Trophoblast cell (in vitro differentiated cells and primary cell): ENCODE measurements at regions not wholly inside any gene's neighbourhood (a gene's known extent, or its start where the extent isn't known, plus 50 kb on each side); places are given as distances from the start of the nearest gene placed in this dataset.

Experiments
- DNase-seq, 2 donors: peaks; one replicate each; pipeline ENCODE4 v3.0.0-alpha.2; 2016
- H2AFZ ChIP-seq: 2 replicates; pipeline ENCODE4 v1.6.1; 2013; ENCODE audit warnings: low read length, moderate library complexity, mild to moderate bottlenecking; ENCODE audit not compliant: insufficient read depth, poor library complexity
- H2AK5ac ChIP-seq: 2 replicates; pipeline ENCODE4 v1.6.1; 2013; ENCODE audit warnings: mild to moderate bottlenecking, low read length
- H2BK120ac ChIP-seq: 2 replicates; pipeline ENCODE4 v1.6.1; 2013; ENCODE audit warnings: low read length, mild to moderate bottlenecking, moderate library complexity; ENCODE audit not compliant: insufficient read depth, poor library complexity
- H2BK12ac ChIP-seq: 2 replicates; pipeline ENCODE4 v1.6.1; 2013; ENCODE audit warnings: mild to moderate bottlenecking, low read length, moderate library complexity
- H2BK5ac ChIP-seq: 2 replicates; pipeline ENCODE4 v1.6.1; 2013; ENCODE audit warnings: low read length, low read depth, moderate library complexity, mild to moderate bottlenecking; ENCODE audit not compliant: poor library complexity
- H3K14ac ChIP-seq: 2 replicates; pipeline ENCODE4 v1.6.1; 2013; ENCODE audit warnings: mild to moderate bottlenecking, low read length
- H3K18ac ChIP-seq: 2 replicates; pipeline ENCODE4 v1.6.1; 2013; ENCODE audit warnings: mild to moderate bottlenecking, low read length
- H3K23ac ChIP-seq: 2 replicates; pipeline ENCODE4 v1.6.1; 2013; ENCODE audit warnings: low read length
- H3K27ac ChIP-seq: 2 replicates; pipeline ENCODE4 v1.5.1; 2013; ENCODE audit warnings: low read depth, mild to moderate bottlenecking, inconsistent platforms, low read length, moderate library complexity
- H3K27me3 ChIP-seq: 2 replicates; pipeline ENCODE4 v1.6.1; 2013; ENCODE audit warnings: inconsistent platforms, mild to moderate bottlenecking, low read length, moderate library complexity; ENCODE audit not compliant: insufficient read depth
- H3K36me3 ChIP-seq, 2 experiments: 1 replicate in 1 of 2; 2 replicates in 1 of 2; pipeline ENCODE4 v1.6.1; 2013; ENCODE audit warnings: low read length in 2 of 2, mild to moderate bottlenecking in 2 of 2, moderate library complexity in 1 of 2; ENCODE audit not compliant: insufficient read depth in 2 of 2, control insufficient read depth in 1 of 2
- H3K4ac ChIP-seq: 2 replicates; pipeline ENCODE4 v1.6.1; 2013; ENCODE audit warnings: low read depth, mild to moderate bottlenecking, low read length, moderate library complexity
- H3K4me1 ChIP-seq, 2 experiments: 1 replicate in 1 of 2; 2 replicates in 1 of 2; pipeline ENCODE4 v1.6.1; 2013; ENCODE audit warnings: low read length in 2 of 2, mild to moderate bottlenecking in 2 of 2, moderate library complexity in 1 of 2; ENCODE audit not compliant: insufficient read depth in 2 of 2, control insufficient read depth in 1 of 2
- H3K4me2 ChIP-seq: 2 replicates; pipeline ENCODE4 v1.6.1; 2013; ENCODE audit warnings: inconsistent platforms, mild to moderate bottlenecking, low read length, moderate library complexity
- H3K4me3 ChIP-seq: 2 replicates; pipeline ENCODE4 v1.5.1; 2013; ENCODE audit warnings: mild to moderate bottlenecking, low read depth, low read length, inconsistent platforms
- H3K79me1 ChIP-seq: one replicate; pipeline ENCODE4 v1.6.1; 2013; ENCODE audit warnings: low read length
- H3K79me2 ChIP-seq: 2 replicates; pipeline ENCODE4 v1.6.1; 2013; ENCODE audit warnings: low read length, mild to moderate bottlenecking; ENCODE audit not compliant: control insufficient read depth, insufficient read depth, poor library complexity
- H3K9ac ChIP-seq: 2 replicates; pipeline ENCODE4 v1.6.1; 2013; ENCODE audit warnings: mild to moderate bottlenecking, low read length
- H3K9me3 ChIP-seq: 2 replicates; pipeline ENCODE4 v1.6.1; 2013; ENCODE audit warnings: low read depth, mild to moderate bottlenecking, control low read depth, inconsistent platforms, low read length; ENCODE audit not compliant: insufficient read depth
- H4K12ac ChIP-seq: 2 replicates; pipeline ENCODE4 v1.6.1; 2013; ENCODE audit warnings: low read depth, mild to moderate bottlenecking, low read length, moderate library complexity
- H4K8ac ChIP-seq: 2 replicates; pipeline ENCODE4 v1.6.1; 2013; ENCODE audit warnings: low read depth, mild to moderate bottlenecking, low read length, moderate library complexity
- H4K91ac ChIP-seq: one replicate; pipeline ENCODE4 v1.6.1; 2013; ENCODE audit warnings: low read depth, mild to moderate bottlenecking, low read length, moderate library complexity
- WGBS: extraction: QIAGEN DNeasy Blood & Tissue Kit; methylation state at CpG from one replicate; pipeline ENCODE4 v1.1.7; 2013; ENCODE audit warnings: missing lambda C conversion rate; ENCODE audit not compliant: insufficient read length, insufficient coverage; ENCODE audit errors: extremely low coverage; 5-methylcytosine and 5-hydroxymethylcytosine counted together

GRCh38 chr11:59283311-59283710 is 70.6 kb upstream of the MPEG1 start:
- Histone ChIP-seq H3K18ac (no peak overlapping the region), H4K12ac (no peak overlapping the region)

GRCh38 chr11:59281177-59281576 is 68.5 kb upstream of the MPEG1 start:
- H3K36me3 ChIP-seq: no peaks in the 10 kb centered on the region
- H4K91ac ChIP-seq: no peak overlapping the region
- no peak overlapping the region for H3K4me3 ChIP-seq
- no peaks in the 10 kb centered on the region for H3K79me1 ChIP-seq
- no peak overlapping the region for H3K9ac ChIP-seq
- DNase-seq: no peak
- no peaks in the 10 kb centered on the region for H3K79me2 ChIP-seq
- no peak overlapping the region for H4K8ac ChIP-seq
- H3K18ac ChIP-seq: no peak overlapping the region
- no peaks in the 10 kb centered on the region for H3K27me3 ChIP-seq
- no peaks in the 10 kb centered on the region for H3K4me1 ChIP-seq
- H3K4me2 ChIP-seq: no peak overlapping the region
- H4K12ac ChIP-seq: no peak overlapping the region
- no peaks in the 10 kb centered on the region for H3K9me3 ChIP-seq
- no peak overlapping the region for H2AFZ ChIP-seq
- no peak overlapping the region for H3K27ac ChIP-seq
- no CpG with 5 or more reads among the region's 2 CpGs for WGBS
- H2BK5ac ChIP-seq: no peak overlapping the region
- H3K4ac ChIP-seq: no peak overlapping the region
- H3K14ac ChIP-seq: no peak overlapping the region
- H2BK120ac ChIP-seq: no peak overlapping the region
- H2AK5ac ChIP-seq: no peak overlapping the region
- H2BK12ac ChIP-seq: no peak overlapping the region
- no peak overlapping the region for H3K23ac ChIP-seq

More at GRCh38 chr11:59283311-59283710, 70.6 kb upstream of the MPEG1 start:
- Histone ChIP-seq H3K36me3 (no peaks in the 10 kb centered on the region), H2BK120ac (no peak overlapping the region), H3K9ac (no peak overlapping the region), H2BK12ac (no peak overlapping the region), H3K79me1 (no peaks in the 10 kb centered on the region), H2AFZ (no peak overlapping the region), H3K9me3 (no peaks in the 10 kb centered on the region), H2BK5ac (no peak overlapping the region), H3K27me3 (no peaks in the 10 kb centered on the region), H3K4me2 (no peak overlapping the region), H3K4me1 (no peaks in the 10 kb centered on the region), H3K4ac (no peak overlapping the region), H4K91ac (no peak overlapping the region), H2AK5ac (no peak overlapping the region), H3K4me3 (no peak overlapping the region), H3K14ac (no peak overlapping the region), H3K79me2 (no peaks in the 10 kb centered on the region), H3K27ac (no peak overlapping the region), H3K23ac (no peak overlapping the region), H4K8ac (no peak overlapping the region)
- WGBS: no CpG with 5 or more reads among the region's 4 CpGs
- DNase-seq: no peak

- no peak overlapping the region for H3K4me3 ChIP-seq
- no peaks in the 10 kb centered on the region for H3K36me3 ChIP-seq
- H3K4ac ChIP-seq: no peak overlapping the region
- H3K9me3 ChIP-seq: no peaks in the 10 kb centered on the region
- H2AK5ac ChIP-seq: no peak overlapping the region
- H3K9ac ChIP-seq: no peak overlapping the region
- no peak for DNase-seq
- H4K8ac ChIP-seq: no peak overlapping the region
- H4K91ac ChIP-seq: no peak overlapping the region
- no peak overlapping the region for H3K14ac ChIP-seq
- no peak overlapping the region for H3K23ac ChIP-seq
- no peak overlapping the region for H4K12ac ChIP-seq
- H3K27me3 ChIP-seq: no peaks in the 10 kb centered on the region
- no peak overlapping the region for H2BK5ac ChIP-seq
- H3K4me1 ChIP-seq: no peaks in the 10 kb centered on the region
- no peaks in the 10 kb centered on the region for H3K79me1 ChIP-seq
- no peak overlapping the region for H3K4me2 ChIP-seq
- no peaks in the 10 kb centered on the region for H3K79me2 ChIP-seq
- no peak overlapping the region for H2AFZ ChIP-seq
- H3K27ac ChIP-seq: no peak overlapping the region
- no peak overlapping the region for H2BK120ac ChIP-seq
- no CpG with 5 or more reads among the region's 3 CpGs for WGBS
- H2BK12ac ChIP-seq: no peak overlapping the region
- H3K18ac ChIP-seq: no peak overlapping the region
Measured at GRCh38 chr11:59273373-59273841, 60.7 kb upstream of the MPEG1 start.

- no peaks in the 10 kb centered on the region for H3K79me2 ChIP-seq
- no peaks in the 10 kb centered on the region for H3K27me3 ChIP-seq
- H3K18ac ChIP-seq: no peak overlapping the region
- no peaks in the 10 kb centered on the region for H3K36me3 ChIP-seq
- H2BK120ac ChIP-seq: no peak overlapping the region
- H2AK5ac ChIP-seq: no peak overlapping the region
- H3K9me3 ChIP-seq: no peaks in the 10 kb centered on the region
- no peak overlapping the region for H4K91ac ChIP-seq
- no peak overlapping the region for H4K12ac ChIP-seq
- H2BK5ac ChIP-seq: no peak overlapping the region
- no peak overlapping the region for H3K27ac ChIP-seq
- H3K4me3 ChIP-seq: no peak overlapping the region
- no peak for DNase-seq
- no peak overlapping the region for H4K8ac ChIP-seq
- H2BK12ac ChIP-seq: no peak overlapping the region
- no CpG with 5 or more reads among the region's 6 CpGs for WGBS
- no peak overlapping the region for H3K9ac ChIP-seq
- no peak overlapping the region for H3K4me2 ChIP-seq
- no peak overlapping the region for H3K14ac ChIP-seq
- no peaks in the 10 kb centered on the region for H3K79me1 ChIP-seq
- H3K23ac ChIP-seq: no peak overlapping the region
- H3K4me1 ChIP-seq: no peaks in the 10 kb centered on the region
- no peak overlapping the region for H2AFZ ChIP-seq
- H3K4ac ChIP-seq: no peak overlapping the region
Measured at GRCh38 chr11:59272771-59273372, 60.1 kb upstream of the MPEG1 start.
